NOMO-1 treated with DMSO at 0.1 percent for 48 hours (cell line): ENCODE measurements at regions not wholly inside any gene's neighbourhood (a gene's known extent, or its start where the extent isn't known, plus 50 kb on each side); places are given as distances from the start of the nearest gene placed in this dataset.

Source experiments
- DNase-seq: peaks from one replicate; lab custom pipeline; 2025; ENCODE audit not compliant: unreplicated experiment; lab: John Stamatoyannopoulos, UW

DNA sequence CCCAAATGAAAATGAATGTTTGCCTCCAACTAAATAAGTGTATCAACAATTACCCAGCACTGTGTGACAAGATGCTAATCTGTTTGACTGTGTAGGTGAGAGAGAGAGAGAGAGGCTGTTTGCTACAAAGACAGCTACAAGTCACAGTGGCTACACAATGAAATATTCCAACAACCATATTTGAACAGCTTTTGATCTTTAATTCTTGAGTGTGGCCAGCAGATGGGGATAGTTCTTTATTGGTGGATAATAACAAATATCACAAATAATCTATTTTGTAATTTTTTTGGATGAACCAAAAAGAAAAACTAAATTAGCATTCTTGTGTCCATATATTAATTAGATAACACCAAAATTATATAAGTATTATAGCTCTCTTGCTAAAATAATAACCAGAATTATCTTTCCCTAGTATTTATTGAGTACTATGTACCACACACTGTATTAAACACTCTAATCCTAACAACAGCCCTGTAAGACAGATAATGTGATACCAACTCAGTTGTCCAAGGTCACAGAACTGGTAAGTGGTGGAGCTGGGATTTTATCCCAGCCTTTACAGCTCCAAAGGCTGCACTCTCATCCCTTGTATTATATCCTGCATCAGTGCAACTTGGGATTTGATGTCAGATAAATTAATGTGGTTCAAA, 61.9 kb upstream of the C3orf80 start:
- peak; percentile 72 for DNase-seq

DNA sequence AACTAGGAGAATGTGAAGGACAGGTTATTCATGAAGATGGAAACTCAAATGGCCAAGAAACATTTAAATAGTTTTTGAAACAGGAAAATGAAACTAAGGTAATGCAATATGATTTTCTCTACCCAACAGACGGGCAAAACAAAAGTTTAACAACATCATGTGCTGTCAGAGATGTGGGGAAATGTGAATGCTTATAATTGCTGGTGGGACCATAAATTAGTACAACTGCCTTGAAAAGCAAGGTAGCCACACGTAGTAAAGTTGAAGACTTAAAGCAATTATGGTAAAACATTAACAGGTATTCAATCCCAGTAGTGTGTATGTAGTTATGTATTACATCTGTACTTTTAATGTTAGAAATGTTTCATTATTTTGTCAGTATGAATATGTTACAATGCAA, 57.0 kb upstream of the C3orf80 start:
- peak; percentile 20 for DNase-seq

DNA sequence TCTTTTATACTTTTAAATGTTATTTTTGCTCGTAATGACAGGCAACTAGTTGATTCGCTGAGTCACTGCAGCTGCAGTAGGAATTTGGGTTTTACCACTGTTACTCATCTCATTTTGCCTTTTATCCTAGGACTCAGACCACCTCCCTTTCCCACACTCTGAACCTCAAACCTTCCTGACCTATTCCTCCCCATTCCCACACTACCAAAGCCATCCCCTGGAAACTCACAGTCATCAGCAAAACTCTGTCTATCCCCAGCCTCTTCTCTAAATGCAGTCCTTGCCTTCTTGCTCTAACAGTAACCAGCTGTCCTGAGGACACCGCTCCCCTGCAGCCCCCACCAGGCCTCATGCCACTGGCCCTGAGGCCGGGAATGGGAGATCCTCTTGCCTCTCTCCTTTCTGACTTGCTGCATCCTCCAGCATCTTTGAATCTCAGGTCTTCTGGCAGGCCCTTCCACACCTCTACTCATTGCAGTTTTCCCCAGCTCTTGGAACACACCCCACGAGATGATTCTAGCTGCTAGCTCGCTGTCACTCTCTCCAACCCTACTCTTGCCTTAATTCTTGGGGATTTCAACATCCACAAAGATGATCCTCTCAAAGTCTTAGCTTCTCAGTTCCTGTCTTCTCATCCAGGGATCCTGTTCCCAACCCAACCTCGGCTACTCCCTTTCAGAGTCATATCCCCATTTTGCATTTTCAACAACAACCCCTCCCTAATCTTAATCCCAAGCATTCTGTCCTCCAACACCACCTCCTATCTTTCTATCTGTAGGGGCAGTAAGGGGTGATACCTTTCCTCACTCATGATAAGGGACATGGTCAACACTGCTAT, 55.9 kb upstream of the C3orf80 start:
- no peak for DNase-seq

DNA sequence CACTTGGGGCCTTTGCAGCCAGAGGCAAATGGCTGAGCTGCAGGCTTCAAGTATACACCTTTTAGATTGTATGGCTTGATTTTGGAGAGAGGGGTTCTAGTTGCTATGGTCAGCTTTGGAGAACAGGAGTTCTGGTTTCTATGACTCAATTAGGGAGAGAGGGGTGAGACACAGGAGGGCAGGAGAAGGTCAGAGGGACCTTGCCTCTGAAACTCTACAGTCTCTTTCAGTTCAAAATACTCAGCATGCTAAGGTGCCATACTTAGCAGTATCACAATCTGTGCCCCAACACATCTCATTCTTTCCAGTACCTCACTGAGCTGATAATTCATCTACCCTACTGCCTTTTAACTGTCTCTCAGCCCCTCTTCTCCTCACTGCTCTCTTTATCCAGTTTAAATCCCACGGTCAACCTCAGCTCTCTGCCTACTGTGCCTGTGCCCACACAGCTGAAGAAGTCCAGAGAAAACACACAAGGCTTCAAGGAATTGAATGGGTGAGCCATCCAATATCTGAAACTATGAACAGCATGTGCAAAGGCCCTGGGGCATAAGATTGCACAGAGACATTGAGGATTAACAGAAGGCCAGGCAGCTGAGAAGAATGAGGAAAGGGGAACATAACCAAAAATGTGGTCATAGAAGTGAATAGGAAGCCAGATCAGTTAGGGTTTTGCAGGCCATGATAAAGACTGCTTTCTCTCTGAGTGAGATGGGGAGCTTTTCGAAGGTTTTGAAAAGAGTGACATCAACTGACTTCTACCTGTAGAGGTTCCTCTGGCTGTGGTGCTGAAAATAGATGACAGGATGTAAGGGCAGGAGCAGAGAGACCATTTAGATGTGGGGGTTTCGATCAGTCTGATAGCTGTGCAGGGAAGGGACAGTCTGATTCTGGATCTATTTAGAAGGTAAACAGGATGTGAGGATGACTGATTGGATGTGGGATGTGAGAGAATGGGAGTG, 54.5 kb upstream of the C3orf80 start:
- peak; percentile 18 for DNase-seq

DNA sequence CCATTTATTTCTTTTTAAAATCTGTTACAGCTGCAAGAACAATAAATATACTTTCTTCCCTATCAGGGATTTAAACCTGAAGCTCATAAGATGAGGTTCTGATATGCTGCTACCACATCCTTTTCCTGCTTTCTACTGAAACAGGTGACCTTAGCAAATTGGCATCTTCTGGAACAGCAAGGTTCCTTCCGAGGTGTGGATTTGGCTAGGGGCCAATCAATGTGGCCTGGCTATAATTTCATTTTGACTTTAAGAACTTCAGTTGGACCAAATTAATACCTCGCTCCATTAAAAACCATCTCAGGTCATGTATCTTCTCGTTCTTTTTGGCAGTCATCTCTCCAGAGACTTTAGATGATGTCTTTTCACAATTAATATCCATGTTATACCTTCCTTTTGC, 53.4 kb upstream of the C3orf80 start:
- DNase-seq: no peak

DNA sequence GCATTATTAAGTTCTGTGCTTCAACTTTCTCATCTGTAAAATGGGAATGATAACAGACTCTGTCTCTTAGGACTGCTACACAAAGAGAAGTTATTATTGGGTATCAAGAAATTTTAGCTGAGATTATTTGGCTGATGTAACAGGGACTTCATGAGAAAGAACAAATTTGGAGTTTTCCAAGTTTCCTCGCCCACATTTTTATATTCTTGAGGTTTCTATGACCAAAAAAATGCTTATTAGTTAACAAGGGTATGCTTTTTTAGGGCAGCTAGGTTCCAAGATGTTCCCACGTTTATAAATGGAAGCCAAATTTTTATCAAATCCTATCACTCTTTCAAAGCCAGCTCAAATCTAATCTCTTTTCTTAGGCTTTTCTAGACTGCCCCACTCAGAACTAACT, 50.6 kb upstream of the C3orf80 start:
- DNase-seq: no peak
